Vagina (tissue), 2 donors: ENCODE measurements at regions not wholly inside any gene's neighbourhood (a gene's known extent, or its start where the extent isn't known, plus 50 kb on each side); places are given as distances from the start of the nearest gene placed in this dataset.

Experiments
- DNase-seq, 2 donors: peaks; one replicate each; pipeline ENCODE4 v3.0.0-alpha.2; 2017; ENCODE audit errors: extremely low spot score in 2 of 2
- H3K27ac ChIP-seq: fragments of 200-600 bp; sonication (generic); one replicate; pipeline ENCODE4 v1.5.1; 2019
- H3K27me3 ChIP-seq: fragments of 200-600 bp; sonication (generic); one replicate; pipeline ENCODE4 v1.5.1; 2019
- H3K36me3 ChIP-seq, 2 donors: fragments of 200-600 bp; sonication (generic); one replicate each; pipeline ENCODE4 v1.5.1; 2017 to 2019
- H3K4me1 ChIP-seq: fragments of 200-600 bp; sonication (generic); one replicate; pipeline ENCODE4 v1.5.1; 2019
- H3K4me3 ChIP-seq, 2 donors: fragments of 200-600 bp; sonication (generic); 1 replicate in 1 of 2; 2 replicates in 1 of 2; pipeline ENCODE4 v1.5.1; 2016 to 2019
- H3K9me3 ChIP-seq: fragments of 200-600 bp; sonication (generic); one replicate; pipeline ENCODE4 v1.5.1; 2019
- CTCF ChIP-seq, 3 experiments: fragments of 450-650 bp in 2 of 3; fragments of 200-600 bp in 1 of 3; sonication (generic) in 1 of 3; IDR thresholded peaks; one replicate each; pipeline ENCODE4 v1.5.1; 2017 to 2019; ENCODE audit warnings: antibody characterized with exemption in 3 of 3, mild to moderate bottlenecking in 2 of 3, moderate library complexity in 2 of 3
- POLR2A ChIP-seq, 2 donors: fragments of 450-650 bp; IDR thresholded peaks; one replicate each; pipeline ENCODE4 v1.6.1; 2017; ENCODE audit warnings: antibody characterized with exemption in 2 of 2, mild to moderate bottlenecking in 2 of 2, moderate library complexity in 2 of 2
- POLR2AphosphoS5 ChIP-seq, 2 donors: sonication (generic); formaldehyde crosslinking; IDR thresholded peaks; one replicate each; pipeline ENCODE4 v1.9.0; 2017; ENCODE audit warnings: antibody characterized with exemption in 2 of 2, mild to moderate bottlenecking in 2 of 2, low read depth in 1 of 2; ENCODE audit not compliant: insufficient read depth in 1 of 2
- intact Hi-C: fragments of 100-400 bp; cut with DNase I; formaldehyde crosslinking; loops from one replicate; pipeline ENCODE4 v1.15.1; 2023

GRCh38 chr1:172813330-172813729 lies 154.4 kb downstream of the FASLG start:
- Histone ChIP-seq H3K27me3 (no peaks in the 10 kb centered on the region), H3K27ac (no peak overlapping the region), H3K36me3 (no peaks in the 10 kb centered on the region), H3K4me1 (no peaks in the 10 kb centered on the region), H3K4me3 (no peak overlapping the region), H3K9me3 (no peaks in the 10 kb centered on the region)
- TF ChIP-seq CTCF (IDR thresholded peaks at IDR 0.05) (no peak), POLR2AphosphoS5 (IDR thresholded peaks at IDR 0.05; ENCODE audit: insufficient read depth in 1 of 2, low read depth in 1 of 2) (no peak), POLR2A (IDR thresholded peaks at IDR 0.05) (no peak)
- intact Hi-C loops = no loop called here
- DNase-seq = no peak

GRCh38 chr1:172814428-172814827 lies 155.5 kb downstream of the FASLG start:
- no peaks in the 10 kb centered on the region for H3K9me3 ChIP-seq
- H3K27ac ChIP-seq = no peak overlapping the region
- H3K4me1 ChIP-seq = no peaks in the 10 kb centered on the region
- no peak for TF ChIP-seq POLR2AphosphoS5 (IDR thresholded peaks at IDR 0.05; ENCODE audit: insufficient read depth in 1 of 2, low read depth in 1 of 2)
- no peak for TF ChIP-seq POLR2A (IDR thresholded peaks at IDR 0.05)
- TF ChIP-seq CTCF (IDR thresholded peaks at IDR 0.05) = no peak
- intact Hi-C loops = no loop called here
- no peak for DNase-seq
- H3K36me3 ChIP-seq = no peaks in the 10 kb centered on the region
- no peaks in the 10 kb centered on the region for H3K27me3 ChIP-seq
- no peak overlapping the region for H3K4me3 ChIP-seq

GRCh38 chr1:172815740-172816139 lies 156.8 kb downstream of the FASLG start:
- intact Hi-C loops = no loop called here
- Histone ChIP-seq H3K4me3 (no peak overlapping the region), H3K27ac (no peak overlapping the region), H3K27me3 (no peaks in the 10 kb centered on the region), H3K4me1 (no peaks in the 10 kb centered on the region), H3K9me3 (no peaks in the 10 kb centered on the region), H3K36me3 (no peaks in the 10 kb centered on the region)
- TF ChIP-seq CTCF (IDR thresholded peaks at IDR 0.05) = no peak
- TF ChIP-seq POLR2A (IDR thresholded peaks at IDR 0.05) = no peak
- TF ChIP-seq POLR2AphosphoS5 (IDR thresholded peaks at IDR 0.05; ENCODE audit: insufficient read depth in 1 of 2, low read depth in 1 of 2) = no peak
- no peak for DNase-seq

GRCh38 chr1:172818841-172819527 lies 160.1 kb downstream of the FASLG start:
- no peaks in the 10 kb centered on the region for H3K27me3 ChIP-seq
- H3K9me3 ChIP-seq = no peaks in the 10 kb centered on the region
- intact Hi-C loops = no loop called here
- TF ChIP-seq CTCF (IDR thresholded peaks at IDR 0.05) (no peak), POLR2A (IDR thresholded peaks at IDR 0.05) (no peak), POLR2AphosphoS5 (IDR thresholded peaks at IDR 0.05; ENCODE audit: insufficient read depth in 1 of 2, low read depth in 1 of 2) (no peak)
- no peak for DNase-seq
- H3K27ac ChIP-seq = no peak overlapping the region
- no peaks in the 10 kb centered on the region for H3K4me1 ChIP-seq
- H3K36me3 ChIP-seq = no peaks in the 10 kb centered on the region
- H3K4me3 ChIP-seq = no peak overlapping the region

DNA sequence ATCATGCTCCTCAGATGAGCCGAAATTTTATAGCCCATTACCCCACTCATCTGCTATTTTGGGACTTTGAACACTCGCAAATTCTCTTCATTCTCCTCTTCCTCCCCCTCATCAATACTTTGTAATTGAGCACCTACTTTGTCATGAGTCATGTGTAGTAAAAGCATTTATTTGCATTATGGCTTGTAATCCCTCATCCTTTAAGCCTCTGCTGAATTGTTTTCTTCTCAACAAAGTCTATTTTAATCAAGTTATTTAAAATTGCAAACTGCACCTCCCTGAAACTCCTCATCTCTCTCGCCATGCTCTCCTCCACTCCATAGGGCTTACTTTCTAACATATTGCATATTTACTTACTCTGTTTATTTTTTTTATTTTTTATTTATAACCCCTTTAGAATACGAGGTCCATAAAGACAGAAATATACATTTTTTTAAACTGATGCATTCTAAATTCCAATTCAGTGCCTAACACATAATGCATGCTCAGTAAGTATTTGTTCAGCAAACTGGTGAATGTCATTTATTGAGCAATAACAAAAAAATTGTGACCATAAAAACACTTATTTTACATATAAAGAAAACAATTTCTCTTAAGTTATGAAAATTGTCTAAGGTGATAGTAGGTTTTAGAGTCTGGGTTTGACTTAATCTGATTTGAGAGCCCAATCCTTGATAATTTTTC lies 161.7 kb downstream of the FASLG start:
- TF ChIP-seq POLR2AphosphoS5 (IDR thresholded peaks at IDR 0.05; ENCODE audit: insufficient read depth in 1 of 2, low read depth in 1 of 2) (no peak), CTCF (IDR thresholded peaks at IDR 0.05) (no peak), POLR2A (IDR thresholded peaks at IDR 0.05) (no peak)
- Histone ChIP-seq H3K9me3 (no peaks in the 10 kb centered on the region), H3K27me3 (no peaks in the 10 kb centered on the region), H3K4me3 (no peak overlapping the region), H3K4me1 (no peaks in the 10 kb centered on the region), H3K27ac (no peak overlapping the region), H3K36me3 (no peaks in the 10 kb centered on the region)
- DNase-seq = no peak
- intact Hi-C loops = no loop called here
